Astrocyte (in vitro differentiated cells and primary cell): ENCODE measurements at regions not wholly inside any gene's neighbourhood (a gene's known extent, or its start where the extent isn't known, plus 50 kb on each side); places are given as distances from the start of the nearest gene placed in this dataset.

ENCODE experiments used
- CTCF ChIP-seq: IDR thresholded peaks from 2 replicates; pipeline ENCODE4 v1.5.1; 2011; ENCODE audit warnings: low read depth, mild to moderate bottlenecking, inconsistent platforms, low read length, moderate library complexity; ENCODE audit not compliant: insufficient read depth
- EZH2 ChIP-seq: IDR thresholded peaks from 2 replicates; pipeline ENCODE4 v1.6.1; 2012; ENCODE audit warnings: mild to moderate bottlenecking, low read length, inconsistent platforms; ENCODE audit not compliant: insufficient read depth

DNA sequence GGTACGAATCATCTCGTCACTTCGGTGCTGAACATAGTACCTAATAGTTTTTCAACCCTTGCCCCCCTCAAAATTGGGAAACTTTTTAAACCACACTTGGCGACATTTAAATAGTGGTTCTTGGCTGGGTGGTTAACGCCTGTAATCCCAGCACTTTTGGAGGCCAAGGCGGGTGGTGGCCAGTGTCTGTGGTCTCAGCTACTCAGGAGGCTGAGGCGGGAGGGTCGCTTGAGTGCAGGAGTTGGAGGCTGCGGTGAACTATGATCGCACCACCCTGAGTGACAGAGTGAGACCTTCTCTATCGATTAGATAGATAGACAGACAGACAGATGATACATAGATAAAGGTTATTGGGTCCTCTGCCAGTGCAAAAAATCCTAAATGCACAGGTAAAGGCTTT lies 55.5 kb upstream of the RASAL2 start:
- no peak for TF ChIP-seq EZH2
- TF ChIP-seq CTCF = no peak
